Transverse colon (tissue), 4 donors: ENCODE measurements at regions not wholly inside any gene's neighbourhood (a gene's known extent, or its start where the extent isn't known, plus 50 kb on each side); places are given as distances from the start of the nearest gene placed in this dataset.
"Not testable (repeated sequence)": the region's sequence is repeated elsewhere in the genome, so short reads cannot be mapped to it uniquely, and the experiment has no call there.

ENCODE experiments used
- DNase-seq: peaks from one replicate; pipeline ENCODE4 v3.0.0-alpha.2; 2019
- H3K27ac ChIP-seq, 4 donors: fragments of 200-600 bp; sonication (generic); 2 replicates each; pipeline ENCODE4 v1.5.1; 2016 to 2018; ENCODE audit warnings: inconsistent platforms in 4 of 4
- H3K27me3 ChIP-seq: fragments of 200-600 bp; sonication (generic); 2 replicates; pipeline ENCODE4 v1.5.1; 2017; ENCODE audit warnings: inconsistent platforms
- H3K36me3 ChIP-seq, 4 donors: fragments of 200-600 bp; sonication (generic); 2 replicates each; pipeline ENCODE4 v1.5.1; 2017 to 2019; ENCODE audit warnings: inconsistent platforms in 4 of 4
- H3K4me1 ChIP-seq, 4 donors: fragments of 200-600 bp; sonication (generic); 2 replicates each; pipeline ENCODE4 v1.5.1; 2017 to 2020; ENCODE audit warnings: inconsistent platforms in 4 of 4
- H3K4me3 ChIP-seq, 4 donors: fragments of 200-600 bp; sonication (generic); 1 replicate in 1 of 4; 2 replicates in 3 of 4; pipeline versions ENCODE4 v1.5.1 to v1.6.1; 2017 to 2019; ENCODE audit warnings: inconsistent platforms in 4 of 4
- H3K9me3 ChIP-seq, 2 donors: fragments of 200-600 bp; sonication (generic); 2 replicates each; pipeline ENCODE4 v1.5.1; 2017 to 2019; ENCODE audit warnings: inconsistent platforms in 2 of 2
- EP300 ChIP-seq: sonication (generic); formaldehyde crosslinking; IDR thresholded peaks from one replicate; pipeline ENCODE4 v1.6.1; 2017; ENCODE audit warnings: antibody characterized with exemption, low read depth
- POLR2A ChIP-seq: fragments of 450-650 bp; IDR thresholded peaks from one replicate; pipeline ENCODE4 v1.6.1; 2016; ENCODE audit warnings: antibody characterized with exemption, mild to moderate bottlenecking, moderate library complexity
- POLR2AphosphoS5 ChIP-seq, 3 donors: sonication (generic); formaldehyde crosslinking; IDR thresholded peaks; one replicate each; pipeline ENCODE4 v1.6.1; 2016; ENCODE audit warnings: antibody characterized with exemption in 3 of 3
- WGBS, 2 donors: methylation state at CpG; one replicate each; pipeline ENCODE4 v1.1.5; 2018; ENCODE audit warnings: low coverage in 1 of 2; 5-methylcytosine and 5-hydroxymethylcytosine counted together
- in situ Hi-C, 4 donors: fragments of 200-750 bp; cut with MboI; loops; one replicate each; pipeline versions ENCODE4 v1.15.0 to v1.15.1; 2017; ENCODE audit warnings: low sequenced_read_pairs in 3 of 4, low pct_ligation_motif_present in 1 of 4, low pct_unique_long_range_greater_than_20kb in 1 of 4
- intact Hi-C: fragments of 100-400 bp; cut with DNase I; formaldehyde crosslinking; loops from one replicate; pipeline ENCODE4 v1.15.1; 2023; ENCODE audit warnings: low total_unique reads
- TF ChIP-seq, protein P1 (sequence below), 5 experiments: fragments of 200-600 bp in 3 of 5; fragments of 450-650 bp in 2 of 5; sonication (generic) in 3 of 5; IDR thresholded peaks; 1 replicate in 2 of 5; 2 replicates in 3 of 5; pipeline ENCODE4 v1.5.1; 2016 to 2017; ENCODE audit warnings: antibody characterized with exemption in 5 of 5, inconsistent platforms in 3 of 5, mild to moderate bottlenecking in 2 of 5, moderate library complexity in 1 of 5

DNA sequence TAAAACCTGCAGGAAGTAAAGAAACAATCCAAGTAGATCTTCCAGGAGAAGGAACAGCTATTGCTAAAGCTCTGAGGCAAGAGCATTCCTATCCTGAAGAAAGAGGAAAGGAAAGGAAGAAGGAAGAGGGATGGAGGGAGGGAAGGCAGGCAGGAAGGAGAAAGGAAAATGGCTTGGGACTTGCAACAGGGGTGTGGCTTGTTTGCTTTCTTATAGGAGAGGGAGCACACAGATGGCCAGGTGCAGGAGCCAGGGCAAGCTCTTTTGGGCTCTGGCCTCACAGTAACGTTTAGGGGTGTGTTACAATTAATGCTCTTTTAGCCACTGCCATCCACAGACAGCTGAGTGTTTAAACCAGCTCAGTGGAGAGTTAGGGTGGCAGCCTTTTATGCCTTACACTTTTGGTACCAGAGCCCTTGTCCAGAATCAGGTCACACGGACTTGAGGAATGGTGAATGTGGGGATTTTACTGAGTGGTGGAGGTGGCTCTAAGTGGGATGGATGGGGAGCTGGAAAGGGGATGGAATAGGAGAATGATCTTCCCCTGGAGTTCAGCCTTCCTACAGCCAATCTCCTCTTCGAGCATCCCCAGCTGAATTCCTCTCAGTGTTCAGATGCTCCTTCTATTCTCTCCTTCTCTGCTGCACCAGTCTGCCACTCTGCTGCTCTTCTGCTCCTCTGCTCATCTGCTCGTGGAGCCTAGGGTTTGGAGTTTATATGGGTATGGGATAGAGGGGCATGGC lies 108.7 kb upstream of the SLC39A10 start:
- no peak overlapping the region for H3K27ac ChIP-seq
- no peaks in the 10 kb centered on the region for H3K9me3 ChIP-seq
- H3K27me3 ChIP-seq, result no peaks in the 10 kb centered on the region
- intact Hi-C loops (no loop called here), in situ Hi-C loops (no loop called here)
- TF ChIP-seq POLR2A (no peak), POLR2AphosphoS5 (IDR thresholded peaks at IDR 0.05) (no peak), EP300 (no peak)
- TF ChIP-seq, protein P1, sequence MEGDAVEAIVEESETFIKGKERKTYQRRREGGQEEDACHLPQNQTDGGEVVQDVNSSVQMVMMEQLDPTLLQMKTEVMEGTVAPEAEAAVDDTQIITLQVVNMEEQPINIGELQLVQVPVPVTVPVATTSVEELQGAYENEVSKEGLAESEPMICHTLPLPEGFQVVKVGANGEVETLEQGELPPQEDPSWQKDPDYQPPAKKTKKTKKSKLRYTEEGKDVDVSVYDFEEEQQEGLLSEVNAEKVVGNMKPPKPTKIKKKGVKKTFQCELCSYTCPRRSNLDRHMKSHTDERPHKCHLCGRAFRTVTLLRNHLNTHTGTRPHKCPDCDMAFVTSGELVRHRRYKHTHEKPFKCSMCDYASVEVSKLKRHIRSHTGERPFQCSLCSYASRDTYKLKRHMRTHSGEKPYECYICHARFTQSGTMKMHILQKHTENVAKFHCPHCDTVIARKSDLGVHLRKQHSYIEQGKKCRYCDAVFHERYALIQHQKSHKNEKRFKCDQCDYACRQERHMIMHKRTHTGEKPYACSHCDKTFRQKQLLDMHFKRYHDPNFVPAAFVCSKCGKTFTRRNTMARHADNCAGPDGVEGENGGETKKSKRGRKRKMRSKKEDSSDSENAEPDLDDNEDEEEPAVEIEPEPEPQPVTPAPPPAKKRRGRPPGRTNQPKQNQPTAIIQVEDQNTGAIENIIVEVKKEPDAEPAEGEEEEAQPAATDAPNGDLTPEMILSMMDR (IDR thresholded peaks at IDR 0.05), result no peak
- no peak overlapping the region for H3K4me3 ChIP-seq
- no peaks in the 10 kb centered on the region for H3K36me3 ChIP-seq
- DNase-seq, result no peak
- H3K4me1 ChIP-seq, result peaks cover 0 to 3% (median 1%) of the 10 kb centered on the region in 4 donors
- WGBS, 2 donors, result 82 to 100% methylated on average over 1 to 4 of the region's 4 CpGs

DNA sequence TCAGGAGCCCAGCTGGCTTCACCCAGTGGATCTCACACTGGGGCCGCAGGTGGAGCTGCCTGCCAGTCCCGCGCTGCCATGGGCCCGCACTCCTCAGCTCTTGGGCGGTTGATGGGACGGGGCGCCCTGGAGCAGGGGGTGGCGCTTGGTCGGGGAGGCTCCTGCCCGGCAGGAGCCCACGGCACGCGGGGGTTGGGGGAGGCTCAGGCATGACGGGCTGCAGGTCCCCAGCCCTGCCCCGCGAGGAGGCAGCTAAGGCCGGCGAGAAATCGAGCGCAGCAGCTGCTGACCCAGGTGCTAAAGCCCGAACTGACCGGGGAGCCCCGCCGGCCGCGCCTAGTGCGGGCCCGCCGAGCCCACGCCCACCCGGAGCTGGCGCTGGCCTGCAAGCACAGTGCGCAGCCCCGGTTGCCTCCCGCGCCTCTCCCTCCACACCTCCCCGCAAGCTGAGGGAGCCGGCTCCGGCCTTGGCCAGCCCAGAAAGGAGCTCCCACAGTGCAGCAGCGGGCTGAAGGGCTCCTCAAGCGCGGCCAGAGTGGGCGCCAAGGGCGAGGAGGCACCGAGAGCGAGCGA lies 109.7 kb upstream of the SLC39A10 start:
- in situ Hi-C loops, H3K4me3 ChIP-seq, H3K27me3 ChIP-seq, DNase-seq, intact Hi-C loops, H3K27ac ChIP-seq, H3K36me3 ChIP-seq, H3K9me3 ChIP-seq, H3K4me1 ChIP-seq: not testable (repeated sequence)
- WGBS, 2 donors, result 91% methylated on average over 19 of the region's 47 CpGs; no CpG with 5 or more reads in 1 of the 2 donors

DNA sequence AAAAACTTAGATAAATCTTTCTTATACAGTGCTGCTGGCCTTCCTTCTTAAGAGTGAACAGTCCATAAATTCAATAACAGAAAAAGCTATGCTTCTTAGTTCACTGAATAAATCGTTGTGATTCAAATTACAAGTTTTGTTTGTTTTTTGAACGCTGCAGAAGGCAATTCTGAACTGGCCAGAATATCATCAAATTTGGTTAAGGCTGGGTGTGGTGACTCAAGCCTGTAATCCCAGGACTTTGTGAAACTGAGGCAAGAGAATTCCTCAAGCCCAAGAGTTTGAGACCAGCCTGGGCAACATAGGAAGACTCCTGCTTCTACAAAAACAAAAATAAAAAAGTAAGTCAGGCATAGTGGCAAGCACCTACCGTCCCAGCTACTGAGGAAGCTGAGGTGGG lies 111.2 kb upstream of the SLC39A10 start:
- no peak overlapping the region for H3K4me3 ChIP-seq
- TF ChIP-seq POLR2A (no peak), POLR2AphosphoS5 (IDR thresholded peaks at IDR 0.05) (no peak), EP300 (no peak)
- TF ChIP-seq, protein P1 (IDR thresholded peaks at IDR 0.05), result no peak
- no peak for DNase-seq
- no peaks in the 10 kb centered on the region for H3K9me3 ChIP-seq
- H3K36me3 ChIP-seq, result no peaks in the 10 kb centered on the region
- no peaks in the 10 kb centered on the region for H3K27me3 ChIP-seq
- in situ Hi-C loops, result no loop called here
- intact Hi-C loops, result no loop called here
- peaks cover 0 to 3% (median 1%) of the 10 kb centered on the region in 4 donors for H3K4me1 ChIP-seq
- 52 to 69% methylated on average over 2 to 3 of the region's 3 CpGs for WGBS, 2 donors
- no peak overlapping the region for H3K27ac ChIP-seq

DNA sequence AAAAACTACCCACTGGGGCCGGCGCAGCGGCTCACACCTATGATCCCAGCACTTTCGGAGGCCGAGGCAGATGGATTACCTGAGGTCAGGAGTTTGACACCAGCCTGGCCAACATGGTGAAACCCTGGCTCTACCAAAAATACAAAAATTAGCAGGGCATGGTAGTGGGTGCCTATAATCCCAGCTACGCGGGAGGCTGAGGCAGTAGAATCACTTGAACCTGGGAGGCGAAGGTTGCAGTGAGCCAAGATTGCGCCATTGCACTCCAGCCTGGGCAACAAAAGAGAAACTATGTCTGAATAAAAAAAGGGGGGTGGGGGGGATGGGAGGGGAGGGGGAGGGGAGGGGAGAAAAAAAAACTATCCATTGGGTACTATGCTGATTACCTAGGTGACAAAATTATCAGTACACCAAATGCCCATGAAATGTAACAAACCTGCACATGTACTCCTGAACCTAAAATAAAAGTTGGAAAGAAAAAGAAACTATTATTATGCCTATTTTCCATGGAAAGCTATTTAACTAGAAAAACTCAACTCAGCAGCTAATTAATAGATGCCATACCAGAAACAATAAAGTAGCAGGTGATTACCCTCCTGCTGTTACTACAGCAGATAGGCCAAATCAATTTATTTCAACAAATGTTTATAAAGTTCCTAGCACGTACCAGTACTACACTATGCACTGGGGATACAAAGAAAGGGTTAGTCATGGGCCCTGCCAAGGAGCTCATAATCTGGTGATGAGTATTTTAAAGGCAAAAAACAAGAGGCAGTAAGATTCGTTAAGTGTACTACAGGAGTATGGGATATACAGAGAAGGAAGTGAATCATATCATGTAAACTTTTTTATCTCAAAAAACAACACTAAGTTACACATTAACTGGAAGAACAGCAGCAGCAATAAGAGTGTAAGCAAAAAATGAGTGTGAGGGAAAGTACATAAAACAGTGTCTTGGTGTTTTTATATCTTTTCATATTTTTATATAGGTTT lies 112.8 kb upstream of the SLC39A10 start:
- in situ Hi-C loops, result no loop called here
- DNase-seq, result no peak
- TF ChIP-seq, protein P1 (IDR thresholded peaks at IDR 0.05), result no peak
- TF ChIP-seq POLR2A (no peak), EP300 (no peak), POLR2AphosphoS5 (IDR thresholded peaks at IDR 0.05) (no peak)
- WGBS, 2 donors, result 82 to 85% methylated on average over 9 to 11 of the region's 11 CpGs
- H3K4me3 ChIP-seq, result no peak overlapping the region
- peaks cover 0 to 3% (median 1%) of the 10 kb centered on the region in 4 donors for H3K4me1 ChIP-seq
- H3K27ac ChIP-seq, result no peak overlapping the region
- H3K36me3 ChIP-seq, result no peaks in the 10 kb centered on the region
- H3K27me3 ChIP-seq, result no peaks in the 10 kb centered on the region
- intact Hi-C loops, result no loop called here
- H3K9me3 ChIP-seq, result no peaks in the 10 kb centered on the region
